ENCODE measurements at regions not wholly inside any gene's neighbourhood (a gene's known extent, or its start where the extent isn't known, plus 50 kb on each side); places are given as distances from the start of the nearest gene placed in this dataset.

DNA sequence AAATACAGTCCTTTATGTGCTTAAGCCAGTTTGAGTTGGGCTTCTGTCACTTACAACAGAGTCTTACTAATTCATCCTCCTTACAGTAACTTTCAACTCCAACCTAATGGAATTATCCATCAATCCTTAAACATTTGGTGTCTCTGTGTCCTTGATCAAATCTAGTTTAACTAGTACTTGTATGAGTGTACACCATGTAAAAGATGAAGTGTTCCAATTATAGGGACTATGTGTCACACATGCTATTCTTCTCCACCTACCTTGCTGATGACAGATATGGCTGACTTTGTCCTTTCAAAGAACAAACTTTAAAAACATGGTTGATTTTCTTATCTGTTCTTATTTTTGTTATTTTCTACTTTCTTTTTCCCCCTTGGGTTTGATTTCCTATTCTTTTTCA is 60.4 kb upstream of the NBPF3 start:
- Histone ChIP-seq H3K36me3 (no peaks in the 10 kb centered on the region), H3K4me1 (peaks cover 0 to 3% (median 0%) of the 10 kb centered on the region in 12 donors), H3K4me3 (no peak overlapping the region), H3K27ac (no peak overlapping the region), H3K9me3 (peaks cover 0 to 16% (median 2%) of the 10 kb centered on the region in 12 donors), H3K27me3 (peaks cover 0 to 37% (median 0%) of the 10 kb centered on the region in 9 donors)
- TF ChIP-seq, protein P1, sequence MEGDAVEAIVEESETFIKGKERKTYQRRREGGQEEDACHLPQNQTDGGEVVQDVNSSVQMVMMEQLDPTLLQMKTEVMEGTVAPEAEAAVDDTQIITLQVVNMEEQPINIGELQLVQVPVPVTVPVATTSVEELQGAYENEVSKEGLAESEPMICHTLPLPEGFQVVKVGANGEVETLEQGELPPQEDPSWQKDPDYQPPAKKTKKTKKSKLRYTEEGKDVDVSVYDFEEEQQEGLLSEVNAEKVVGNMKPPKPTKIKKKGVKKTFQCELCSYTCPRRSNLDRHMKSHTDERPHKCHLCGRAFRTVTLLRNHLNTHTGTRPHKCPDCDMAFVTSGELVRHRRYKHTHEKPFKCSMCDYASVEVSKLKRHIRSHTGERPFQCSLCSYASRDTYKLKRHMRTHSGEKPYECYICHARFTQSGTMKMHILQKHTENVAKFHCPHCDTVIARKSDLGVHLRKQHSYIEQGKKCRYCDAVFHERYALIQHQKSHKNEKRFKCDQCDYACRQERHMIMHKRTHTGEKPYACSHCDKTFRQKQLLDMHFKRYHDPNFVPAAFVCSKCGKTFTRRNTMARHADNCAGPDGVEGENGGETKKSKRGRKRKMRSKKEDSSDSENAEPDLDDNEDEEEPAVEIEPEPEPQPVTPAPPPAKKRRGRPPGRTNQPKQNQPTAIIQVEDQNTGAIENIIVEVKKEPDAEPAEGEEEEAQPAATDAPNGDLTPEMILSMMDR (IDR thresholded peaks at IDR 0.05) = no peak
- TF ChIP-seq POLR2A (IDR thresholded peaks at IDR 0.05) = no peak
- ATAC-seq (no peak), DNase-seq (no peak)
- intact Hi-C loops (cut with DNase I) = loop anchor here in 2 of 10 donors (5.0 to 10.0 kb wide), 2 partner anchors 125 to 193 kb away; partner anchors contain the start of gene ALPL (in 1 of the 2)

DNA sequence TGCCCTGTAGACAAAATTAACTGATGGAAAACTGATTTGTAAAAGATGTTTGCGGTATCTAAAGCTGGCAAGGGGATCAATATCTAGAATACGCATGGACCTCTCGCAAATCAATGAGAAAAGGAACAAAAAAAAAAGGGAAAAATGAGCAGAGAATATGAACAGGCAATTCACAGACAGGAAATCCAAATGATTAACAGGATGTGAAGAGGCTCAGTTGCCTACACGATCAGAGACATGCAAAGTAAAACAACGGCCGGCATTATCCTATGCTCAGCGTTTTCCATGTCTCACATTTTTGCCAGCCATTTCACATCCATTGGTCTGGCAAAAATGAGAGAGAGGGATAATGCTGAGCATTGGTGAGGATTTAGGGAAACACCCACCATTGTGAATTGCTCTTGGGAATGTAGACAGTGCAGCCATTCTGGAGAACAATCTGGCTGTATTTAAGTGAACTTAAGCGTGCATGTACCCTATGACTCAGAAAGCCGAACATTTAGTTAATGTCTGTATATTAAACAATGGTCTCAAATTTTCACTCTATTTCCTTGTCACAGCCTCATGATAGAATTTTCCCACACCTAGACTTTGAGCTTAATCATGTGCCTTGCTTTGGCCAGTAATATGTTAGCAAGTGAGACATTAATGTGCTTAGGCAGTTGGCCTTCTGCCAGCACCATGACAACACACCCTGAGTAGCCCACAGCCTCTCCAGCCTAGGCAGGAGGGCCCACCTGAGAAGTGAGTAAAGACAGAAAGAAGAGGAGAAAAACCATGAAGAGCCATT is 61.0 kb upstream of the NBPF3 start:
- ATAC-seq (no peak), DNase-seq (no peak)
- WGBS, 4 donors = 84 to 90% (median 87%) methylated on average over 9 of the region's 9 CpGs
- Histone ChIP-seq H3K27ac (no peak overlapping the region), H3K9me3 (peaks cover 0 to 16% (median 2%) of the 10 kb centered on the region in 12 donors), H3K36me3 (no peaks in the 10 kb centered on the region), H3K4me3 (no peak overlapping the region), H3K4me1 (no peaks in the 10 kb centered on the region), H3K27me3 (peaks cover 0 to 31% (median 0%) of the 10 kb centered on the region in 9 donors)
- TF ChIP-seq POLR2A (IDR thresholded peaks at IDR 0.05) = no peak
- TF ChIP-seq, protein P1 (IDR thresholded peaks at IDR 0.05) = no peak
- intact Hi-C loops (cut with DNase I) = loop anchor here in 2 of 10 donors (5.0 to 10.0 kb wide), 2 partner anchors 126 to 193 kb away; partner anchors contain the start of gene ALPL (in 1 of the 2)

DNA sequence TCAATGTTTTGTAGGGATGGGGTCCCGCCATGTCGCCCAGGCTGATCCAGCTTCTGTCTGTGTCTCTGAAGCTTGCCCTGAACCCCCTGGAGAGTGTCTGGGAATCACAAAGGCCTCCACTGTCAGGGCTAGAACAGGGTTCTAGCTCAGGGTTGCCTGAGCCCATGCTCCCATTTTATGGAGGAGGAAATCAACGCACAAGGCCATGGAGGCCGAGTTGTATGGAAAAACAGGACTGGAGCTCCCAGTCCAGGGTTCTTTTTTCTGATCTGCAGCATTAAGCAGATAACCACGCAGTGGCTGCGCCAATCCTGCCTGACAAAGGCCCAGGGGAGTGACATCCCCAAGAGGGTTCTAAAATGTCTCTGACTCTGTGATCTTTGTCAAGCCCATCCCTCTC is 67.6 kb upstream of the NBPF3 start:
- DNase-seq (no peak), ATAC-seq (no peak)
- TF ChIP-seq, protein P1 (IDR thresholded peaks at IDR 0.05) = no peak
- no peak for TF ChIP-seq POLR2A (IDR thresholded peaks at IDR 0.05)
- Histone ChIP-seq H3K9me3 (no peaks in the 10 kb centered on the region), H3K4me3 (no peak overlapping the region), H3K27ac (no peak overlapping the region), H3K36me3 (no peaks in the 10 kb centered on the region), H3K4me1 (peaks cover 0 to 12% (median 1%) of the 10 kb centered on the region in 12 donors), H3K27me3 (no peaks in the 10 kb centered on the region)
- 85 to 88% (median 87%) methylated on average over 6 of the region's 6 CpGs for WGBS, 4 donors
- intact Hi-C loops (cut with DNase I) = loop anchor here in 8 of 10 donors (1.0 to 10.0 kb wide), 7 partner anchors 132 to 286 kb away; partner anchors contain the start of gene ALPL (in 1 of the 8)

DNA sequence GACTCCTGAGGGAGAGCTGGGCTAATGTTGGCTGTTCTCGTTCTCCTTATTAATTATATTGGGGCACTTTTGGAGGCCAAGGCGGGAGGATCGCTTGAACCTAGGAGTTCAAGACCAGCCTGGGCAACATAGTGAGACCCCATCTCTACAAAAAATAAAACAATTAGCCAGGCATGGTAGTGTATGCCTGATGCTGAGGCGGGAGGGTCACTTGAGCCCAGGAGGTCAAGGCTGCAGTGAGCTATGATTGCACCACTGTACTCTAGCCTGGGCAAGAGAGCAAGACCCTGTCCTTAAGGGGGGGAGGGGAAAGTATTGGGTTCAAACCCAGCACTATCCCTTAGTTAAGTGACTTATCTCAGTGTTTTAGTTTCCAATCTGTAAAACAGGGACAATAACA is 70.0 kb upstream of the NBPF3 start:
- no peak overlapping the region for H3K4me3 ChIP-seq
- no peak for ATAC-seq
- no peak overlapping the region for H3K27ac ChIP-seq
- no peaks in the 10 kb centered on the region for H3K9me3 ChIP-seq
- intact Hi-C loops (cut with DNase I) = loop anchor here (1.0 to 10.0 kb wide), 16 partner anchors 115 to 675 kb away; partner anchors contain the start of gene ALPL (in 1 of the 10)
- TF ChIP-seq POLR2A (IDR thresholded peaks at IDR 0.05) = no peak
- no peaks in the 10 kb centered on the region for H3K36me3 ChIP-seq
- no peaks in the 10 kb centered on the region for H3K27me3 ChIP-seq
- peaks cover 0 to 12% (median 1%) of the 10 kb centered on the region in 12 donors for H3K4me1 ChIP-seq
- no peak for DNase-seq
- WGBS, 4 donors = 70 to 85% (median 71%) methylated on average over 4 of the region's 4 CpGs

All from heart left ventricle (tissue), 16 donors.